Neural crest cell (in vitro differentiated cells): ENCODE measurements at regions not wholly inside any gene's neighbourhood (a gene's known extent, or its start where the extent isn't known, plus 50 kb on each side); places are given as distances from the start of the nearest gene placed in this dataset.
"Not testable (repeated sequence)": the region's sequence is repeated elsewhere in the genome, so short reads cannot be mapped to it uniquely, and the experiment has no call there.

Source experiments
- DNase-seq: peaks from one replicate; pipeline ENCODE4 v3.0.0; 2021; ENCODE audit warnings: low read depth, mixed read lengths, low spot score
- H3K27ac Mint-ChIP-seq: one replicate; pipeline ENCODE4 v1.8.0; 2021; ENCODE audit warnings: mild to moderate bottlenecking, mixed read lengths; ENCODE audit not compliant: unreplicated experiment
- H3K27me3 Mint-ChIP-seq: 2 replicates; pipeline ENCODE4 v1.8.0; 2021; ENCODE audit warnings: low read depth, mild to moderate bottlenecking, mixed read lengths
- H3K36me3 Mint-ChIP-seq: 2 replicates; pipeline ENCODE4 v1.8.0; 2021; ENCODE audit warnings: low read depth, mild to moderate bottlenecking, mixed read lengths
- H3K4me1 Mint-ChIP-seq: 2 replicates; pipeline ENCODE4 v1.8.0; 2021; ENCODE audit warnings: mixed read lengths
- H3K4me3 Mint-ChIP-seq: one replicate; pipeline ENCODE4 v1.8.0; 2021; ENCODE audit warnings: mild to moderate bottlenecking, mixed read lengths
- H3K9me3 Mint-ChIP-seq: 2 replicates; pipeline ENCODE4 v1.8.0; 2021; ENCODE audit warnings: mixed read lengths
- CTCF ChIP-seq: fragments of 200-600 bp; sonication (generic); conservative IDR thresholded peaks from 2 replicates; pipeline ENCODE4 v1.5.0; 2021; ENCODE audit warnings: antibody characterized with exemption, mild to moderate bottlenecking

- Mint-ChIP-seq H3K9me3 (no peaks in the 10 kb centered on the region), H3K36me3 (no peaks in the 10 kb centered on the region), H3K4me1 (peaks cover 6% of the 10 kb centered on the region), H3K27ac (no peak overlapping the region), H3K27me3 (peaks cover 18% of the 10 kb centered on the region), H3K4me3 (no peak overlapping the region)
- no peak for DNase-seq
- no peak for TF ChIP-seq CTCF
These were observed 65.6 kb upstream of the ATP5MC3 start for GRCh38 chr2:175247159-175247558.

- Mint-ChIP-seq H3K27ac (no peak overlapping the region), H3K9me3 (peaks cover 3% of the 10 kb centered on the region), H3K4me1 (peaks cover 6% of the 10 kb centered on the region), H3K4me3 (no peak overlapping the region), H3K27me3 (peaks cover 15% of the 10 kb centered on the region), H3K36me3 (no peaks in the 10 kb centered on the region)
- TF ChIP-seq CTCF, result no peak
- no peak for DNase-seq
These were observed 63.2 kb upstream of the ATP5MC3 start for GRCh38 chr2:175244697-175245096.

- no peak overlapping the region for H3K27ac Mint-ChIP-seq
- H3K36me3 Mint-ChIP-seq, result peaks cover 8% of the 10 kb centered on the region
- DNase-seq, result no peak
- peaks cover 24% of the 10 kb centered on the region for H3K9me3 Mint-ChIP-seq
- peaks cover 17% of the 10 kb centered on the region for H3K27me3 Mint-ChIP-seq
- TF ChIP-seq CTCF, result no peak
- no peak overlapping the region for H3K4me3 Mint-ChIP-seq
- no peaks in the 10 kb centered on the region for H3K4me1 Mint-ChIP-seq
These were observed 60.2 kb upstream of the ATP5MC3 start for GRCh38 chr2:175241691-175242090.

GRCh38 chr2:175240033-175240432 lies 58.5 kb upstream of the ATP5MC3 start:
- not testable (repeated sequence) for H3K27ac Mint-ChIP-seq, H3K36me3 Mint-ChIP-seq, H3K4me1 Mint-ChIP-seq, DNase-seq, H3K4me3 Mint-ChIP-seq
- peaks cover 17% of the 10 kb centered on the region for H3K27me3 Mint-ChIP-seq
- H3K9me3 Mint-ChIP-seq, result peaks cover 24% of the 10 kb centered on the region

GRCh38 chr2:175236930-175237329 lies 55.4 kb upstream of the ATP5MC3 start:
- H3K9me3 Mint-ChIP-seq, result peaks cover 24% of the 10 kb centered on the region
- H3K27me3 Mint-ChIP-seq, result peaks cover 10% of the 10 kb centered on the region
- TF ChIP-seq CTCF, result no peak
- H3K36me3 Mint-ChIP-seq, result peaks cover 8% of the 10 kb centered on the region
- H3K4me3 Mint-ChIP-seq, result no peak overlapping the region
- DNase-seq, result no peak
- H3K4me1 Mint-ChIP-seq, result no peaks in the 10 kb centered on the region
- no peak overlapping the region for H3K27ac Mint-ChIP-seq

GRCh38 chr2:175234650-175235049 lies 53.1 kb upstream of the ATP5MC3 start:
- DNase-seq, result no peak
- peaks cover 10% of the 10 kb centered on the region for H3K27me3 Mint-ChIP-seq
- TF ChIP-seq CTCF, result no peak
- peaks cover 8% of the 10 kb centered on the region for H3K36me3 Mint-ChIP-seq
- peaks cover 20% of the 10 kb centered on the region for H3K9me3 Mint-ChIP-seq
- no peak overlapping the region for H3K27ac Mint-ChIP-seq
- no peaks in the 10 kb centered on the region for H3K4me1 Mint-ChIP-seq
- no peak overlapping the region for H3K4me3 Mint-ChIP-seq
